Middle frontal gyrus (tissue), 1 donor: ENCODE measurements at regions not wholly inside any gene's neighbourhood (a gene's known extent, or its start where the extent isn't known, plus 50 kb on each side); places are given as distances from the start of the nearest gene placed in this dataset.
"Not testable (repeated sequence)": the region's sequence is repeated elsewhere in the genome, so short reads cannot be mapped to it uniquely, and the experiment has no call there.

ENCODE experiments used
- DNase-seq: peaks from one replicate; pipeline ENCODE4 v3.0.0-alpha.2; 2015; ENCODE audit warnings: low spot score; ENCODE audit errors: extremely low spot score

GRCh38 chr2:128642821-128643220 is 324.2 kb upstream of the HS6ST1 start:
- no peak for DNase-seq

DNA sequence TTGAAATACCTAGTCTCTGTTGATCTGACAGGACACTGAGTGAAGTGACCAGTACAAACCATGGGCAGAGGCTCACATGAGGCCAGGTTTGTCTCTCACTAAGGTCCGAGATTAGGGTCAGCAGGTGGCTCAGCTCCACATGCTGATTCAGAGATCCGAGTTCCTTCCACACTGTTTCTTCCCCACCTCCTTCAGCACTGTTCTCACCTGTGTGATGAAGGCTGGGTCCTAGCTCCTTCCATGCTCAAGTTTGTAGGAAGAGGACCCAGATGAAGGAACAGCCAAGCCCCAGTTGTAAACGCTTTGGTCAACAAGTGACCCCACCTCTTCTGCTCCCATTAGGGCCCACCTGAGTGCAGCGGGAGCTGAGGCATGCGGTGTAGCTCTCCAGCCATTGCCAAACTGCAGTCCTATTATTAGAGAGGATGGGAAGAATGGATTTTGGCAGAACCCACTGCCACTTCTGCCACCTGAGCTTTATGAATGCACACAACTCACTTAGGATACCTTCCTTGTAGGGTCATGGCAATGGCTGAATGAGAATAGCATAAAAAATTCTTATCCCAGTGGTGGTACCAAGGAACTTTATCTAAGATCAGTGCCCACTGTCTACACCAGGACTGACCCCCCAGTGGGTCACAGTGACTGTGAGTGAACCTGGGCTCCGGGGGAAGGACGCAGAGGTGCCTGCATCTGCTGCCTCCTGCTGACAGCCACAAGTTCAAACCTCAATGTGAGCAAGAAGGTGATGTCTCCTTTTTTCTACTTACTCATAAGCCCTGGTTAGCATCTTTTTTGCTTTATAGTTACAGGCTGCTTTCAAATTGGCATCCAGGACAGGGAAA is 324.8 kb upstream of the HS6ST1 start:
- DNase-seq, result no peak

GRCh38 chr2:128644156-128644555 is 325.5 kb upstream of the HS6ST1 start:
- no peak for DNase-seq

- no peak for DNase-seq
These were observed 326.1 kb upstream of the HS6ST1 start for GRCh38 chr2:128644718-128645256.

- DNase-seq, result no peak
These were observed 327.0 kb upstream of the HS6ST1 start for GRCh38 chr2:128645631-128646030.

GRCh38 chr2:128646091-128646490 is 327.4 kb upstream of the HS6ST1 start:
- no peak for DNase-seq

GRCh38 chr2:128646691-128647090 is 328.0 kb upstream of the HS6ST1 start:
- DNase-seq, result no peak

- no peak for DNase-seq
These were observed 332.3 kb upstream of the HS6ST1 start for GRCh38 chr2:128651000-128651399.

DNA sequence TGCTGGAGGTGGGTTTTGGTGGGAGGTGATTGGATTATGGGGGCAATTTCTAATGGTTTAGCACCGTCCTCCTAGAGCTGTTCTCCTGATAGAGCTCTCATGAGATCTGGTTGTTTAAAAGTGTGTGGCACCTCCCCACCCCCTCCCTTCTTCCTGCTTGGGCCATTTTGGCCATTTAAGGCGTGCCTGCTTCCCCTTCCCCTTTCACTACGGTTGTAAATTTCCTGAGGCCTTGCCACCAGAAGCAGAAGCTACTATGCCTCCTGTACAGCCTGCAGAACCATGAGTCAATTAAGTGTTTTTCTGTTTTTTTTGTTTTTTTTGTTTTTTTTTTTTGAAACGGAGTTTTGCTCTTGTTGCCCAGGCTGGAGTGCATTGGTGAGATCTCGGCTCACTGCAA is 335.7 kb upstream of the HS6ST1 start:
- DNase-seq, result no peak

DNA sequence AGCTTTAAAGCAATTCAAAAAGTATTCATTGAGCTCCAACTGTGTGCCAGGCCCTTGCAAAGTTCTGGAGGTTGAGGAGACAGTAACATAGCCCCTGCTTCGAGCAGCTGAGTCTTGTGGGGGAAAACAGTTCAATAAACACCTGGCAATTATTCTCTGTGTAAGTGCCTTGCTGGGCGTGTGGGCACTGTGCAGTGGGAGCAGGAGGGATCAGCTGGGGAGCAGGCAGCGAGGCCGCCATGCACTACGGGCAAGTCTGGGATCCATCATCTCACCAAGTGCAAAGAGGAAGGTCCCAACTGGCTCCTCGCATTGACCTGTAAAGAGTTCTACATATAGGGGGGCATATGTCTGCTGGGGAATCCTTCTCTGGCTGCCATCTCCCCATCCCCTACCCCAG is 342.2 kb upstream of the HS6ST1 start:
- no peak for DNase-seq

GRCh38 chr2:128661311-128661710 is 342.6 kb upstream of the HS6ST1 start:
- no peak for DNase-seq

- no peak for DNase-seq
These were observed 343.4 kb upstream of the HS6ST1 start for GRCh38 chr2:128662051-128662471.

DNA sequence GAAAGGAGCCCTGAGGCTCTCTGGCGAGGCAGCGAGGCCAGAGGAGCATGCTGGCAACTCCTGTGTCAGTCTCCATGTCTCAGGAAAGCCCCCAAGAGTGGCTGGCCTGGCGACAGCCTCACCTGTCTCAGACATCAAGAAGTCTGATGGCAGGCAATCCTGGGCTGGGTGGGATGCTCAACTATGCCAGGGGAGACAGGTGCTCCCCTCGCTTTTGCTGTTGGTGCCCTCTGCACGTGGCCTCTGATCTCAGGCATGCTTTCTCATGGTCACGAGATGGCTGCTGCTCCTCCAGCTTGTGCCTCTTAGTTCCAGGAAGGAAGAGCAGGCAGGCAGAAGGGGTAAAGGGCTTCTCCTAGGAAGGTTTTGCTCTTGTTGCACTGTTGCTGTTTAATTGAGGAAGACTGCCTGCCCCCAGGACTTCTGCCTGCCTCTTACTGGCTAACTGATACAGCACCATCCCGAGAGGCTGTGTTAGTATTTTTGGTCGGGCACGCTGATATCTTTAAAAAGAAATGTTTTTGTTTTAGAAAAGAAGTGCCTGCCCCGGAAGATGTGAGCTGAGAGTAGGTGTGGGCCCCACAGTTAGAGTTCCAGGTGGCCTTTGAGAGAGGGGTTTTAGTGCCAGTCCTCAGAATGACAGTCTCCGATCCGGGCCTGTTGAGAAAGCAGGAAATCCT is 344.8 kb upstream of the HS6ST1 start:
- DNase-seq, result no peak

GRCh38 chr2:128664499-128664971 is 345.9 kb upstream of the HS6ST1 start:
- no peak for DNase-seq

- DNase-seq, result no peak
These were observed 346.4 kb upstream of the HS6ST1 start for GRCh38 chr2:128665113-128665512.

DNA sequence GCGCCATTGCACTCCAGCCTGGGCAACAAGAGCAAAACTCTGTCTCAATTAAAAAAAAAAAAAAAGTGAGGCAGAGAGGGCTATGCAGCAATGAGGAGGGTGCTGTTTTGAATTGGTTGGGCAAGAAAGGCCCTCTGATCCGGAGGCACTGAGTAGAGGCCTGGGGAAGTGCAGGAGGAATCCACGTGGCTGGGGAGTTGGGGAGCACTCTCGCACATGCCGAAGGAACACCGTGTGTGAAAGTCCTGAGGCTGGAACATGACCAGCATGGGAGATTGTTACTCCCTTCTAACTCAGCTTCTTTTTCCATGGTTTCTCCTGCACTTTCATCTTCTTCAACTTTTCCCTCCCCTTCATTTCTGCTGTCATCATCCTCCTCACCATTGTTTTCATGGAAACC is 347.9 kb upstream of the HS6ST1 start:
- no peak for DNase-seq

GRCh38 chr2:128667391-128667790 is 348.7 kb upstream of the HS6ST1 start:
- no peak for DNase-seq

DNA sequence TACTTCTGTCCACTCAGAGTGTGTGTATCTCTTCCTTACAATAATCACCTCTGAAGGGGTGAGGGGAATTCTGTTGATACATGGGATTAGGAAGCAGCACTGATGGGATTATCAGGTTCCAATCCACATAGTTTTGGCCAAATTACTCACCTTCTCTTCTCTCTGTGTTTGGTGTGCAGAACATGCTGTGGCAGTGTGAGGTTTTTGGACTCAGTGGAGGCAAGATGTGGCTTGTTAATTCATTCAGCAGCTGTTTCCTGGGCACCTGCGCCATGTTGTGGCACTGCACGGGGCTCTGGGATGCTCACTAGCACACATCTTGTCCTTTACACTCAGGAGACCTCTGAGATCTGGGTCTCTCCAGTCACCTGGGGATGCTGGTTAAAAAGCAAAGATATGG is 350.3 kb upstream of the HS6ST1 start:
- no peak for DNase-seq

- DNase-seq, result no peak
These were observed 351.4 kb upstream of the HS6ST1 start for GRCh38 chr2:128670066-128670465.

DNA sequence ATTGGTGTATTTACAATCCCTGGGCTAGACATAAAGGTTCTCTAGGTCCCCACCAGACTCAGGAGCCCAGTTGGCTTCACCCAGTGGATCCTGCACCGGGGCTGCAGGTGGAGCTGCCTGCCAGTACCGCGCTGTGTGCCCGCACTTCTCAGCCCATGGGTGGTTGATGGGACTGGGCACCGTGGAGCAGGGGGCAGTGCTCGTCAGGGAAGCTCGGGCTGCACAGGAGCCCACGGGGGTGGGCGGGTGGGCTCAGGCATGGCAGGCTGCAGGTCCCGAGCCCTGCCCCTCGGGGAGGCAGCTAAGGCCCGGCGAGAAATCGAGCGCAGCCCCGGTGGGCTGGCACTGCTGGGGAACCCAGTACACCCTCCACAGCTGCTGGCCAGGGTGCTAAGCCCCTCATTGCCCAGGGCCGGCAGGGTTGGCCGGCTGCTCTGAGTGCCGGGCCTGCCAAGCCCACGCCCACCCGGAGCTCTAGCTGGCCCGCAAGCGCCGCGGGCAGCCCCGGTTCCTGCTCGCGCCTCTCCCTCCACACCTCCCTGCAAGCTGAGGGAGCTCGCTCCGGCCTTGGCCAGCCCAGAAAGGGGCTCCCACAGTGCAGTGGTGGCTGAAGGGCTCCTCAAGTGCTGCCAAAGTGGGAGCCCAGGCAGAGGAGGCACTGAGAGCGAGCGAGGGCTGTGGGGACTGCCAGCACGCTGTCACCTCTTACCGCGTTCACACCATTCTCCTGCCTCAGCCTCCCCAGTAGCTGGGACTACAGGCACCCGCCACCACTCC is 353.5 kb upstream of the HS6ST1 start:
- not testable (repeated sequence) for DNase-seq

DNA sequence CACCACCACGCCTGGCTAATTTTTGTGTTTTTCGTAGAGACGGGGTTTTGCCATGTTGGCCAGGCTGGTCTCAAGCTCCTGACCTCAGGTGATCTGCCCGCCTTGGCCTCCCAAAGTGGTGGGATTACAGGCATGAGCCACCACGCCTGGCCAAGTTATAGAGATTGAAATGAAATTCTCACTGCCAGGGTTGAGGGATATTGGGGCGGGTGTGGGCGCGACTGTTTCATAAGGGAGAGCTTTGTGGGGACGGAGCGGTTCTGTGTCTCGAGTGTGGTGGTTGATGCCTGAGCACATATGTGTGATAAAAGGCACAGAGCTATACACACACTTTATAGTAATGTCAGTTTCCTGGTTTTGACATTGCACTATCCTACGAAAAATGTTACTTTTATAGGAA is 361.0 kb upstream of the HS6ST1 start:
- DNase-seq, result not testable (repeated sequence)

GRCh38 chr2:128681507-128681906 is 362.8 kb upstream of the HS6ST1 start:
- no peak for DNase-seq
